ENCODE measurements at regions not wholly inside any gene's neighbourhood (a gene's known extent, or its start where the extent isn't known, plus 50 kb on each side); places are given as distances from the start of the nearest gene placed in this dataset.

DNA sequence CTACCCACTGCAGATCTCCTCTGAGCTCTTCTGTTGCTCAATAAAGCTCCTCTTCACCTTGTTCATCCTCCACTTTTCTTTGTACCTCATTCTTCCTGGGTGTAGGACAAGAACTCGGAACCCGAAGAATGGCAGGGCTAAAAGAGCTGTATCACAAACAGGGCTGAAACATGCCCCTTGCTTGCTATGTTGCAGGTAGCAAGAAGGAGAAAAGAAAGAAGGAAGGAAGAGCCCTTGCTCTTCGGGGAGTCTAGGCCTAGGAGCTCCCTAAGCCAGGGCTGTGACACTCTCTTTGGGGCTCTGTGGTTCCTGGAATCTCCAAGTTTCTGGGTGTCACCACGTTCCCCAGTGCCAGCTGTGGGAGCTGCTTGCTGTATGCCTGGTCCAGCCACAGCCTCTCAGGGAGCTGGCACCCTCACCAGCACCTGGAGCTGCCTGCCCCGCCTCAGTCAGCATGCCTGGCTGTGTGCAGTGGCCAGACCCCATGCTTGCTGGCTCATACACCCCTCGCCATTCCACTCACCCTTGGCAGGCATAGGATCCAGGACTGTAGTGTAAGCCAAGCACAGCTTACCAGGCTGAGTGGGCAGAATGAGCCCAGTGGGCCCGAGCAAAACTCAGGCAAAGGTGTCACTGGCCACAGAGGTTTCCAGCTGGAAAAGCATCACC lies 274.8 kb upstream of the ADRA1B start:
- TF ChIP-seq, protein P1, sequence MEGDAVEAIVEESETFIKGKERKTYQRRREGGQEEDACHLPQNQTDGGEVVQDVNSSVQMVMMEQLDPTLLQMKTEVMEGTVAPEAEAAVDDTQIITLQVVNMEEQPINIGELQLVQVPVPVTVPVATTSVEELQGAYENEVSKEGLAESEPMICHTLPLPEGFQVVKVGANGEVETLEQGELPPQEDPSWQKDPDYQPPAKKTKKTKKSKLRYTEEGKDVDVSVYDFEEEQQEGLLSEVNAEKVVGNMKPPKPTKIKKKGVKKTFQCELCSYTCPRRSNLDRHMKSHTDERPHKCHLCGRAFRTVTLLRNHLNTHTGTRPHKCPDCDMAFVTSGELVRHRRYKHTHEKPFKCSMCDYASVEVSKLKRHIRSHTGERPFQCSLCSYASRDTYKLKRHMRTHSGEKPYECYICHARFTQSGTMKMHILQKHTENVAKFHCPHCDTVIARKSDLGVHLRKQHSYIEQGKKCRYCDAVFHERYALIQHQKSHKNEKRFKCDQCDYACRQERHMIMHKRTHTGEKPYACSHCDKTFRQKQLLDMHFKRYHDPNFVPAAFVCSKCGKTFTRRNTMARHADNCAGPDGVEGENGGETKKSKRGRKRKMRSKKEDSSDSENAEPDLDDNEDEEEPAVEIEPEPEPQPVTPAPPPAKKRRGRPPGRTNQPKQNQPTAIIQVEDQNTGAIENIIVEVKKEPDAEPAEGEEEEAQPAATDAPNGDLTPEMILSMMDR (IDR thresholded peaks at IDR 0.05): no peak
- no peak for TF ChIP-seq POLR2AphosphoS5 (IDR thresholded peaks at IDR 0.05)
